ENCODE measurements at regions not wholly inside any gene's neighbourhood (a gene's known extent, or its start where the extent isn't known, plus 50 kb on each side); places are given as distances from the start of the nearest gene placed in this dataset.

- no peak for TF ChIP-seq CTCF (IDR thresholded peaks at IDR 0.05)
- Mint-ChIP-seq H3K27me3 (ENCODE audit: low read depth in 2 of 2) (no peaks in the 10 kb centered on the region), H3K36me3 (no peaks in the 10 kb centered on the region), H3K4me1 (no peaks in the 10 kb centered on the region), H3K4me3 (no peak overlapping the region), H3K27ac (no peak overlapping the region), H3K9me3 (peaks cover 2% of the 10 kb centered on the region in 2 donors)
- Histone ChIP-seq H3K36me3 (ENCODE audit: control insufficient read depth, insufficient read depth, low read length) (no peaks in the 10 kb centered on the region), H3K4me1 (ENCODE audit: control insufficient read depth, insufficient read depth, low read length) (no peaks in the 10 kb centered on the region), H3K27ac (ENCODE audit: low read length) (no peak overlapping the region), H3K9me3 (ENCODE audit: control insufficient read depth, insufficient read depth, low read length) (no peaks in the 10 kb centered on the region), H3K4me3 (ENCODE audit: low read length) (no peak overlapping the region), H3K27me3 (ENCODE audit: control insufficient read depth, insufficient read depth, low read length) (no peaks in the 10 kb centered on the region)
- intact Hi-C loops (cut with micrococcal nuclease): no loop called here
- ATAC-seq (no peak), DNase-seq (no peak)
- WGBS (ENCODE audit: insufficient coverage): 100% methylated on average over 1 of the region's 1 CpG
Measured at GRCh38 chr2:67515538-67515937, 118.4 kb downstream of the ETAA1 start.

- intact Hi-C loops (cut with micrococcal nuclease): no loop called here
- DNase-seq: no peak
- WGBS (ENCODE audit: insufficient coverage): 80% methylated on average over 4 of the region's 5 CpGs
Measured at GRCh38 chr2:67516362-67516761, 119.2 kb downstream of the ETAA1 start.

GRCh38 chr2:67516899-67517530, 119.9 kb downstream of the ETAA1 start:
- H3K9me3 Mint-ChIP-seq: peaks cover 2% of the 10 kb centered on the region in 2 donors
- Histone ChIP-seq H3K27ac (ENCODE audit: low read length) (no peak overlapping the region), H3K9me3 (ENCODE audit: control insufficient read depth, insufficient read depth, low read length) (no peaks in the 10 kb centered on the region), H3K4me3 (ENCODE audit: low read length) (no peak overlapping the region), H3K36me3 (ENCODE audit: control insufficient read depth, insufficient read depth, low read length) (no peaks in the 10 kb centered on the region), H3K27me3 (ENCODE audit: control insufficient read depth, insufficient read depth, low read length) (no peaks in the 10 kb centered on the region), H3K4me1 (ENCODE audit: control insufficient read depth, insufficient read depth, low read length) (no peaks in the 10 kb centered on the region)
- H3K36me3 Mint-ChIP-seq: no peaks in the 10 kb centered on the region
- TF ChIP-seq CTCF (IDR thresholded peaks at IDR 0.05): no peak
- 65% methylated on average over 2 of the region's 2 CpGs for WGBS (ENCODE audit: insufficient coverage)
- DNase-seq: no peak
- no peaks in the 10 kb centered on the region for H3K27me3 Mint-ChIP-seq (ENCODE audit: low read depth in 2 of 2)
- no peak overlapping the region for H3K27ac Mint-ChIP-seq
- ATAC-seq: no peak
- no peaks in the 10 kb centered on the region for H3K4me1 Mint-ChIP-seq
- intact Hi-C loops (cut with micrococcal nuclease): no loop called here
- H3K4me3 Mint-ChIP-seq: no peak overlapping the region

More at GRCh38 chr2:67516362-67516761, 119.2 kb downstream of the ETAA1 start:
- Histone ChIP-seq H3K9me3 (ENCODE audit: control insufficient read depth, insufficient read depth, low read length) (no peaks in the 10 kb centered on the region), H3K36me3 (ENCODE audit: control insufficient read depth, insufficient read depth, low read length) (no peaks in the 10 kb centered on the region), H3K4me1 (ENCODE audit: control insufficient read depth, insufficient read depth, low read length) (no peaks in the 10 kb centered on the region), H3K27me3 (ENCODE audit: control insufficient read depth, insufficient read depth, low read length) (no peaks in the 10 kb centered on the region), H3K4me3 (ENCODE audit: low read length) (no peak overlapping the region), H3K27ac (ENCODE audit: low read length) (no peak overlapping the region)
- H3K4me3 Mint-ChIP-seq: no peak overlapping the region
- peaks cover 2% of the 10 kb centered on the region in 2 donors for H3K9me3 Mint-ChIP-seq
- H3K4me1 Mint-ChIP-seq: no peaks in the 10 kb centered on the region
- no peak overlapping the region for H3K27ac Mint-ChIP-seq
- H3K36me3 Mint-ChIP-seq: no peaks in the 10 kb centered on the region
- no peaks in the 10 kb centered on the region for H3K27me3 Mint-ChIP-seq (ENCODE audit: low read depth in 2 of 2)
- no peak for ATAC-seq
- TF ChIP-seq CTCF (IDR thresholded peaks at IDR 0.05): no peak

- peaks cover 2 to 4% of the 10 kb centered on the region in 2 donors for H3K9me3 Mint-ChIP-seq
- ATAC-seq: no peak
- no peak overlapping the region for H3K27ac Mint-ChIP-seq
- H3K36me3 Mint-ChIP-seq: no peaks in the 10 kb centered on the region
- H3K4me1 Mint-ChIP-seq: no peaks in the 10 kb centered on the region
- H3K27me3 Mint-ChIP-seq (ENCODE audit: low read depth in 2 of 2): peaks cover 5 to 18% of the 10 kb centered on the region in 2 donors
- no peaks in the 10 kb centered on the region for H3K27me3 ChIP-seq (ENCODE audit: control insufficient read depth, insufficient read depth, low read length)
- H3K4me3 Mint-ChIP-seq: no peak overlapping the region
- WGBS (ENCODE audit: insufficient coverage): no CpG with 5 or more reads among the region's 1 CpG
- no peaks in the 10 kb centered on the region for H3K36me3 ChIP-seq (ENCODE audit: control insufficient read depth, insufficient read depth, low read length)
- no peak for DNase-seq
- intact Hi-C loops (cut with micrococcal nuclease): no loop called here
- no peak overlapping the region for H3K27ac ChIP-seq (ENCODE audit: low read length)
- no peak overlapping the region for H3K4me3 ChIP-seq (ENCODE audit: low read length)
- H3K9me3 ChIP-seq (ENCODE audit: control insufficient read depth, insufficient read depth, low read length): no peaks in the 10 kb centered on the region
- H3K4me1 ChIP-seq (ENCODE audit: control insufficient read depth, insufficient read depth, low read length): no peaks in the 10 kb centered on the region
- no peak for TF ChIP-seq CTCF (IDR thresholded peaks at IDR 0.05)
Measured at GRCh38 chr2:67522148-67522547, 125.0 kb downstream of the ETAA1 start.

Data from natural killer cell (primary cell).